SU-DHL-6 (cell line): ENCODE measurements at regions not wholly inside any gene's neighbourhood (a gene's known extent, or its start where the extent isn't known, plus 50 kb on each side); places are given as distances from the start of the nearest gene placed in this dataset.

Experiments
- H2AFZ ChIP-seq: fragments of 200-600 bp; sonication (generic); 2 replicates; pipeline ENCODE4 v1.6.1; 2014; ENCODE audit warnings: low read depth, mild to moderate bottlenecking, moderate library complexity, mixed read lengths, antibody characterized with exemption, low read length; ENCODE audit not compliant: severe bottlenecking
- H3F3A ChIP-seq: fragments of 200-600 bp; shearing (Covaris generic); 2 replicates; pipeline ENCODE4 v1.6.0; 2016; ENCODE audit warnings: antibody characterized with exemption, mild to moderate bottlenecking; ENCODE audit not compliant: insufficient read depth
- H3K27ac ChIP-seq: fragments of 200-600 bp; sonication (generic); 2 replicates; pipeline ENCODE4 v1.5.1; 2016; ENCODE audit warnings: low read depth, mild to moderate bottlenecking, low read length, moderate library complexity, mixed read lengths
- H3K27me3 ChIP-seq: fragments of 200-600 bp; sonication (generic), shearing (Covaris generic); 2 replicates; pipeline ENCODE4 v1.6.0; 2014; ENCODE audit warnings: mild to moderate bottlenecking, low read length
- H3K36me3 ChIP-seq: fragments of 200-600 bp; sonication (generic); 2 replicates; pipeline ENCODE4 v1.6.1; 2014; ENCODE audit warnings: mild to moderate bottlenecking, low read length, mixed read lengths
- H3K4me2 ChIP-seq: fragments of 300-600, 200-600 bp; shearing (Covaris generic), sonication (generic); 2 replicates; pipeline ENCODE4 v1.6.0; 2014; ENCODE audit warnings: low read length, low read depth, mild to moderate bottlenecking; ENCODE audit not compliant: poor library complexity, severe bottlenecking
- H3K4me3 ChIP-seq: fragments of 200-600 bp; sonication (generic); 2 replicates; pipeline ENCODE4 v1.5.1; 2014; ENCODE audit warnings: antibody characterized with exemption, low read length, mild to moderate bottlenecking, mixed read lengths; ENCODE audit not compliant: insufficient read depth, poor library complexity, severe bottlenecking
- H3K79me2 ChIP-seq: fragments of 200-600 bp; sonication (generic); 2 replicates; pipeline ENCODE4 v1.6.1; 2014; ENCODE audit warnings: mild to moderate bottlenecking, low read length, moderate library complexity; ENCODE audit not compliant: insufficient read depth
- H3K9ac ChIP-seq: fragments of 200-600 bp; sonication (generic); 2 replicates; pipeline ENCODE4 v1.7.0; 2014; ENCODE audit warnings: mild to moderate bottlenecking, low read length
- H3K9me2 ChIP-seq: fragments of 200-600 bp; sonication (generic); replicated peaks from 2 replicates; pipeline ENCODE4 v1.6.1; 2014; ENCODE audit warnings: low read length; ENCODE audit not compliant: insufficient read depth
- H3K9me3 ChIP-seq: fragments of 200-600 bp; sonication (generic); 2 replicates; pipeline ENCODE4 v1.6.1; 2014; ENCODE audit warnings: low read length, mixed read lengths; ENCODE audit not compliant: insufficient read depth
- H4K20me1 ChIP-seq: fragments of 200-600 bp; sonication (generic); 2 replicates; pipeline ENCODE4 v1.6.1; 2014; ENCODE audit warnings: low read depth, mild to moderate bottlenecking, antibody characterized with exemption, low read length, moderate library complexity, mixed read lengths
- EZH2phosphoT487 ChIP-seq: fragments of 200-600 bp; sonication (generic), shearing (Covaris generic); conservative IDR thresholded peaks from 2 replicates; pipeline ENCODE4 v1.6.1; 2018; ENCODE audit warnings: mild to moderate bottlenecking, antibody characterized with exemption, low read length, moderate library complexity, mixed read lengths
- TF ChIP-seq, protein P1 (sequence below): fragments of 200-600 bp; sonication (generic); IDR thresholded peaks from one replicate; pipeline ENCODE4 v1.5.1; 2017; ENCODE audit warnings: antibody characterized with exemption, mild to moderate bottlenecking, low read length, moderate library complexity; ENCODE audit not compliant: insufficient read depth, poor library complexity, severe bottlenecking

DNA sequence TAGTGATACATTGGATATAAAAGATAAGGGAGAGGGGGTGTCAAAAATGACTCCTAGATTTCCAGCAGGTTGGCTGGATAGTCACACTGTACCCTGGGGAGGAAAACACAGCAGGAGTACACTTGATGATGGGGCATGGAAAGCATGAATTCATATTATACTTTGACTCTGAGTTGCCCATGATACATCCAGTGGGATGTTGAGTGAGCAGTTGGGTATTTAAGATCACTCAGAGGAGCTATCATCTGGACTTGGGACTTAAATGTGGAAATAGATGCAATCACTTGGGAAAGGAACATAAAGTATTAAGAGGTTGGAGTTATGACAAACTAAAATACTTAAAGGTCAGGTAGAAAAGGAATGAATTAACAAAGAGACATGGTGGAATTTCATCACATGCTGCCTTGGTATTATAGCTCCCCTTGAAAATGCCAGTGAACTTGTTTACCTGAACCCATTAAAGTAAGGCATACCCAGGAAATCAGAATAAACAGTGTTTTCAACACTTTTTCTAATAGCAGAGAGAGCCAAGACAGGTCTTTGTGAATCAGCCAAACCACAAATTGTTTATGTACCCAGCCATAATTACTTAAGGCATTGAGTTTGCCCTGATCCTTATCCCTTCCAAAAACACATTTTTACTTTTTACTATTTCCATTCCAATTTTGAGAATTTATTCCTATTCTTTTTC is 49.9 kb upstream of the ABI3BP start:
- Histone ChIP-seq H3K36me3 (no peaks in the 10 kb centered on the region), H3K9me3 (no peaks in the 10 kb centered on the region), H3K4me3 (no peak overlapping the region), H3F3A (no peaks in the 10 kb centered on the region), H4K20me1 (no peaks in the 10 kb centered on the region), H3K9me2 (no peaks in the 10 kb centered on the region), H3K27ac (no peak overlapping the region), H3K79me2 (no peaks in the 10 kb centered on the region), H3K9ac (no peak overlapping the region), H3K4me2 (no peak overlapping the region), H3K27me3 (no peaks in the 10 kb centered on the region), H2AFZ (no peak overlapping the region)
- TF ChIP-seq EZH2phosphoT487 = no peak
- TF ChIP-seq, protein P1, sequence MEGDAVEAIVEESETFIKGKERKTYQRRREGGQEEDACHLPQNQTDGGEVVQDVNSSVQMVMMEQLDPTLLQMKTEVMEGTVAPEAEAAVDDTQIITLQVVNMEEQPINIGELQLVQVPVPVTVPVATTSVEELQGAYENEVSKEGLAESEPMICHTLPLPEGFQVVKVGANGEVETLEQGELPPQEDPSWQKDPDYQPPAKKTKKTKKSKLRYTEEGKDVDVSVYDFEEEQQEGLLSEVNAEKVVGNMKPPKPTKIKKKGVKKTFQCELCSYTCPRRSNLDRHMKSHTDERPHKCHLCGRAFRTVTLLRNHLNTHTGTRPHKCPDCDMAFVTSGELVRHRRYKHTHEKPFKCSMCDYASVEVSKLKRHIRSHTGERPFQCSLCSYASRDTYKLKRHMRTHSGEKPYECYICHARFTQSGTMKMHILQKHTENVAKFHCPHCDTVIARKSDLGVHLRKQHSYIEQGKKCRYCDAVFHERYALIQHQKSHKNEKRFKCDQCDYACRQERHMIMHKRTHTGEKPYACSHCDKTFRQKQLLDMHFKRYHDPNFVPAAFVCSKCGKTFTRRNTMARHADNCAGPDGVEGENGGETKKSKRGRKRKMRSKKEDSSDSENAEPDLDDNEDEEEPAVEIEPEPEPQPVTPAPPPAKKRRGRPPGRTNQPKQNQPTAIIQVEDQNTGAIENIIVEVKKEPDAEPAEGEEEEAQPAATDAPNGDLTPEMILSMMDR = no peak
